Endodermal cell (in vitro differentiated cells): ENCODE measurements at regions not wholly inside any gene's neighbourhood (a gene's known extent, or its start where the extent isn't known, plus 50 kb on each side); places are given as distances from the start of the nearest gene placed in this dataset.

ENCODE experiments used
- DNase-seq: peaks from one replicate; pipeline ENCODE4 v3.0.0-alpha.2; 2017
- H3K27ac ChIP-seq: 2 replicates; pipeline ENCODE4 v1.5.1; 2013; ENCODE audit warnings: mild to moderate bottlenecking, low read depth, low read length, moderate library complexity
- H3K27me3 ChIP-seq: 2 replicates; pipeline ENCODE4 v1.6.1; 2013; ENCODE audit warnings: mild to moderate bottlenecking, low read length, moderate library complexity; ENCODE audit not compliant: insufficient read depth, control insufficient read depth, poor library complexity, severe bottlenecking
- H3K36me3 ChIP-seq: 2 replicates; pipeline ENCODE4 v1.7.0; 2013; ENCODE audit warnings: mild to moderate bottlenecking, low read length, moderate library complexity; ENCODE audit not compliant: control insufficient read depth, insufficient read depth
- H3K4me1 ChIP-seq: one replicate; pipeline ENCODE4 v1.7.0; 2013; ENCODE audit warnings: low read length; ENCODE audit not compliant: control insufficient read depth, insufficient read depth
- H3K4me3 ChIP-seq: 2 replicates; pipeline ENCODE4 v1.5.1; 2013; ENCODE audit warnings: mild to moderate bottlenecking, low read length, moderate library complexity
- H3K9ac ChIP-seq: 2 replicates; pipeline ENCODE4 v1.6.1; 2013; ENCODE audit warnings: mild to moderate bottlenecking, low read length, moderate library complexity; ENCODE audit not compliant: poor library complexity, severe bottlenecking; ENCODE audit errors: extremely low read depth
- H3K9me3 ChIP-seq: 2 replicates; pipeline ENCODE4 v1.6.1; 2013; ENCODE audit warnings: mild to moderate bottlenecking, low read length, moderate library complexity; ENCODE audit not compliant: control insufficient read depth
- H3K27ac Mint-ChIP-seq: 2 replicates; pipeline ENCODE4 v1.8.0; 2020; ENCODE audit warnings: mixed read lengths
- H3K27me3 Mint-ChIP-seq: 2 replicates; pipeline ENCODE4 v1.8.0; 2021; ENCODE audit warnings: mild to moderate bottlenecking, mixed read lengths; ENCODE audit not compliant: insufficient read depth
- H3K36me3 Mint-ChIP-seq: 2 replicates; pipeline ENCODE4 v1.8.0; 2020; ENCODE audit warnings: low read depth, mixed read lengths
- H3K4me1 Mint-ChIP-seq: 2 replicates; pipeline ENCODE4 v1.8.0; 2020; ENCODE audit warnings: mixed read lengths
- H3K4me3 Mint-ChIP-seq: 2 replicates; pipeline ENCODE4 v1.8.0; 2020; ENCODE audit warnings: mild to moderate bottlenecking, moderate library complexity, mixed read lengths
- H3K9me3 Mint-ChIP-seq: 2 replicates; pipeline ENCODE4 v1.8.0; 2020; ENCODE audit warnings: mild to moderate bottlenecking, mixed read lengths
- WGBS, 2 experiments: methylation state at CpG; one replicate each; pipeline versions ENCODE4 v1.1.5 to v1.1.7; 2013; ENCODE audit warnings: missing lambda C conversion rate in 2 of 2, mixed read lengths in 1 of 2; ENCODE audit not compliant: insufficient coverage in 1 of 2, insufficient read length in 1 of 2; 5-methylcytosine and 5-hydroxymethylcytosine counted together
- TF ChIP-seq, protein P1 (sequence below): fragments of 200-600 bp; sonication (generic); conservative IDR thresholded peaks from 2 replicates; pipeline ENCODE4 v1.5.0; 2021; ENCODE audit warnings: antibody characterized with exemption, mild to moderate bottlenecking

- no peaks in the 10 kb centered on the region for H3K36me3 ChIP-seq
- H3K9me3 ChIP-seq, result no peaks in the 10 kb centered on the region
- H3K27ac ChIP-seq, result no peak overlapping the region
- no peak overlapping the region for H3K9ac ChIP-seq
- Mint-ChIP-seq H3K4me1 (no peaks in the 10 kb centered on the region), H3K4me3 (no peak overlapping the region), H3K9me3 (peaks cover 4% of the 10 kb centered on the region), H3K27me3 (no peaks in the 10 kb centered on the region), H3K36me3 (no peaks in the 10 kb centered on the region), H3K27ac (no peak overlapping the region)
- no peak for DNase-seq
- no peak overlapping the region for H3K4me3 ChIP-seq
- TF ChIP-seq, protein P1, sequence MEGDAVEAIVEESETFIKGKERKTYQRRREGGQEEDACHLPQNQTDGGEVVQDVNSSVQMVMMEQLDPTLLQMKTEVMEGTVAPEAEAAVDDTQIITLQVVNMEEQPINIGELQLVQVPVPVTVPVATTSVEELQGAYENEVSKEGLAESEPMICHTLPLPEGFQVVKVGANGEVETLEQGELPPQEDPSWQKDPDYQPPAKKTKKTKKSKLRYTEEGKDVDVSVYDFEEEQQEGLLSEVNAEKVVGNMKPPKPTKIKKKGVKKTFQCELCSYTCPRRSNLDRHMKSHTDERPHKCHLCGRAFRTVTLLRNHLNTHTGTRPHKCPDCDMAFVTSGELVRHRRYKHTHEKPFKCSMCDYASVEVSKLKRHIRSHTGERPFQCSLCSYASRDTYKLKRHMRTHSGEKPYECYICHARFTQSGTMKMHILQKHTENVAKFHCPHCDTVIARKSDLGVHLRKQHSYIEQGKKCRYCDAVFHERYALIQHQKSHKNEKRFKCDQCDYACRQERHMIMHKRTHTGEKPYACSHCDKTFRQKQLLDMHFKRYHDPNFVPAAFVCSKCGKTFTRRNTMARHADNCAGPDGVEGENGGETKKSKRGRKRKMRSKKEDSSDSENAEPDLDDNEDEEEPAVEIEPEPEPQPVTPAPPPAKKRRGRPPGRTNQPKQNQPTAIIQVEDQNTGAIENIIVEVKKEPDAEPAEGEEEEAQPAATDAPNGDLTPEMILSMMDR, result no peak
- H3K4me1 ChIP-seq, result no peaks in the 10 kb centered on the region
- H3K27me3 ChIP-seq, result no peaks in the 10 kb centered on the region
- 85 to 99% methylated on average over 2 of the region's 2 CpGs for WGBS, 2 experiments
These were observed 306.0 kb upstream of the MARCKS start for GRCh38 chr6:113551168-113551567.

DNA sequence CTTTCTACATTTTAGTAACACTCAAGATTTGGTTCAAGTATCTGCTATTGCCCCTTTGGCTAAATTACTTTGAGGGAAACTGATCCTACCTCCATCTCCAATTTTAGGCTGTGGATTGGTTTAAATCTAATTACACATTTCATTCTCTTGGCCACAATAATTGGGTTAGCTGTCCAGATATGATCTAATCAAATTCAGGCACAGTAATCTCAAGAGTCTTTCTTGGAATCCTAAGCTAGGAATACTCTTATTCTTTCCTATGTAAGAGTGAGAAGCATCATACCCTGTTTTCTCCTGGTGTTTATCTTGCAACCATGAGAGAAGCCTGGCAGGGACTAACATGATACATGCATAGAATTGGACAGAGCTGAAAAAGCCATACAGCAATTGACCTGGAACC is 300.4 kb upstream of the MARCKS start:
- Histone ChIP-seq H3K9ac (no peak overlapping the region), H3K4me3 (no peak overlapping the region), H3K9me3 (no peaks in the 10 kb centered on the region), H3K27ac (no peak overlapping the region), H3K4me1 (no peaks in the 10 kb centered on the region), H3K36me3 (no peaks in the 10 kb centered on the region), H3K27me3 (no peaks in the 10 kb centered on the region)
- Mint-ChIP-seq H3K27me3 (no peaks in the 10 kb centered on the region), H3K27ac (no peak overlapping the region), H3K9me3 (peaks cover under 1% of the 10 kb centered on the region), H3K4me3 (no peak overlapping the region), H3K4me1 (no peaks in the 10 kb centered on the region), H3K36me3 (no peaks in the 10 kb centered on the region)
- TF ChIP-seq, protein P1, result no peak
- no peak for DNase-seq

- Mint-ChIP-seq H3K4me3 (no peak overlapping the region), H3K27ac (no peak overlapping the region), H3K4me1 (peaks cover 6% of the 10 kb centered on the region), H3K36me3 (no peaks in the 10 kb centered on the region), H3K9me3 (no peaks in the 10 kb centered on the region), H3K27me3 (no peaks in the 10 kb centered on the region)
- no peak for DNase-seq
- TF ChIP-seq, protein P1, result no peak
- Histone ChIP-seq H3K4me1 (no peaks in the 10 kb centered on the region), H3K36me3 (no peaks in the 10 kb centered on the region), H3K4me3 (no peak overlapping the region), H3K9ac (no peak overlapping the region), H3K9me3 (no peaks in the 10 kb centered on the region), H3K27me3 (no peaks in the 10 kb centered on the region), H3K27ac (no peak overlapping the region)
These were observed 298.7 kb upstream of the MARCKS start for GRCh38 chr6:113558431-113558830.
